H9 (cell line): ENCODE measurements at regions not wholly inside any gene's neighbourhood (a gene's known extent, or its start where the extent isn't known, plus 50 kb on each side); places are given as distances from the start of the nearest gene placed in this dataset.

ENCODE experiments used
- DNase-seq: peaks from one replicate; pipeline ENCODE4 v3.0.0-alpha.2; 2017
- H2AFZ ChIP-seq: one replicate; pipeline ENCODE4 v1.6.1; 2013; ENCODE audit warnings: mild to moderate bottlenecking, low read length, control low read depth, moderate library complexity
- H2AK5ac ChIP-seq: 2 replicates; pipeline ENCODE4 v1.6.1; 2013; ENCODE audit warnings: low read length, control low read depth, mixed read lengths; ENCODE audit not compliant: insufficient read length
- H2BK120ac ChIP-seq: one replicate; pipeline ENCODE4 v1.6.1; 2013; ENCODE audit warnings: low read depth, mild to moderate bottlenecking, low read length, control low read depth, inconsistent platforms; ENCODE audit not compliant: poor library complexity, severe bottlenecking
- H2BK12ac ChIP-seq: 2 replicates; pipeline ENCODE4 v1.6.1; 2013; ENCODE audit warnings: low read length, control low read depth, mixed read lengths, low read depth; ENCODE audit not compliant: insufficient read length
- H2BK15ac ChIP-seq: 2 replicates; pipeline ENCODE4 v1.6.1; 2013; ENCODE audit warnings: low read depth, low read length, control low read depth
- H2BK20ac ChIP-seq: one replicate; pipeline ENCODE4 v1.6.1; 2013; ENCODE audit warnings: low read depth, mild to moderate bottlenecking, low read length, control low read depth, inconsistent platforms; ENCODE audit not compliant: poor library complexity, severe bottlenecking
- H2BK5ac ChIP-seq: 2 replicates; pipeline ENCODE4 v1.6.1; 2013; ENCODE audit warnings: low read length, control low read depth, mixed read lengths; ENCODE audit not compliant: insufficient read length
- H3K14ac ChIP-seq: 2 replicates; pipeline ENCODE4 v1.6.1; 2013; ENCODE audit warnings: low read length, control low read depth; ENCODE audit not compliant: insufficient read depth
- H3K18ac ChIP-seq: 2 replicates; pipeline ENCODE4 v1.6.1; 2013; ENCODE audit warnings: low read depth, mild to moderate bottlenecking, mixed read lengths, low read length, control low read depth; ENCODE audit not compliant: insufficient read length
- H3K23ac ChIP-seq: 2 replicates; pipeline ENCODE4 v1.6.1; 2013; ENCODE audit warnings: low read length, control low read depth, mixed read lengths, low read depth; ENCODE audit not compliant: insufficient read length
- H3K23me2 ChIP-seq: 2 replicates; pipeline ENCODE4 v1.6.1; 2013; ENCODE audit warnings: low read depth, mild to moderate bottlenecking, mixed read lengths, low read length, control low read depth; ENCODE audit not compliant: insufficient read length, poor library complexity, severe bottlenecking
- H3K27ac ChIP-seq: 2 replicates; pipeline ENCODE4 v1.5.1; 2013; ENCODE audit warnings: low read length, control low read depth, mixed read lengths, low read depth; ENCODE audit not compliant: insufficient read length
- H3K27me3 ChIP-seq: 2 replicates; pipeline ENCODE4 v1.6.1; 2013; ENCODE audit warnings: low read length, control low read depth, inconsistent platforms; ENCODE audit not compliant: insufficient read depth
- H3K4ac ChIP-seq: 2 replicates; pipeline ENCODE4 v1.6.1; 2013; ENCODE audit warnings: low read depth, mild to moderate bottlenecking, control low read depth, inconsistent platforms, low read length, moderate library complexity
- H3K4me1 ChIP-seq: 2 replicates; pipeline ENCODE4 v1.6.1; 2013; ENCODE audit warnings: low read length, control low read depth, inconsistent platforms; ENCODE audit not compliant: insufficient read depth
- H3K4me2 ChIP-seq: 2 replicates; pipeline ENCODE4 v1.6.1; 2013; ENCODE audit warnings: low read length, control low read depth, mixed read lengths; ENCODE audit not compliant: insufficient read length, insufficient read depth
- H3K56ac ChIP-seq: 2 replicates; pipeline ENCODE4 v1.6.1; 2013; ENCODE audit warnings: low read depth, mild to moderate bottlenecking, mixed read lengths, low read length, control low read depth; ENCODE audit not compliant: insufficient read length
- H3K79me1 ChIP-seq: 2 replicates; pipeline ENCODE4 v1.6.1; 2013; ENCODE audit warnings: low read depth, mild to moderate bottlenecking, moderate library complexity, low read length, control low read depth, inconsistent platforms; ENCODE audit not compliant: insufficient read depth, poor library complexity, severe bottlenecking
- H3K79me2 ChIP-seq: 2 replicates; pipeline ENCODE4 v1.6.1; 2013; ENCODE audit warnings: low read length, control low read depth, inconsistent platforms; ENCODE audit not compliant: insufficient read depth
- H3K9ac ChIP-seq: 2 replicates; pipeline ENCODE4 v1.6.1; 2013; ENCODE audit warnings: low read length, control low read depth, mixed read lengths; ENCODE audit not compliant: insufficient read length; ENCODE audit errors: extremely low read depth
- H3K9me3 ChIP-seq: one replicate; pipeline ENCODE4 v1.6.1; 2013; ENCODE audit warnings: low read depth, low read length, inconsistent platforms; ENCODE audit not compliant: control insufficient read depth
- H3T11ph ChIP-seq: one replicate; pipeline ENCODE4 v1.6.1; 2013; ENCODE audit warnings: mild to moderate bottlenecking, low read length, control low read depth, inconsistent platforms
- H4K20me1 ChIP-seq: one replicate; pipeline ENCODE4 v1.6.1; 2013; ENCODE audit not compliant: control insufficient read depth, insufficient read length, insufficient read depth
- H4K5ac ChIP-seq: 2 replicates; pipeline ENCODE4 v1.6.1; 2013; ENCODE audit warnings: low read depth, mild to moderate bottlenecking, mixed read lengths, low read length, control low read depth; ENCODE audit not compliant: insufficient read length
- H4K8ac ChIP-seq: replicated peaks from 2 replicates; pipeline ENCODE4 v1.6.1; 2013; ENCODE audit warnings: low read length, control low read depth, mixed read lengths, low read depth; ENCODE audit not compliant: insufficient read length
- H4K91ac ChIP-seq: 2 replicates; pipeline ENCODE4 v1.6.1; 2013; ENCODE audit warnings: low read depth, mild to moderate bottlenecking, moderate library complexity, mixed read lengths, low read length, control low read depth; ENCODE audit not compliant: insufficient read length
- H3K27ac Mint-ChIP-seq, 3 experiments: 2 replicates in 2 of 3; 3 replicates in 1 of 3; pipeline ENCODE4 v1.8.0; 2020 to 2021; ENCODE audit warnings: mixed read lengths in 3 of 3, mild to moderate bottlenecking in 1 of 3, moderate library complexity in 1 of 3
- H3K27me3 Mint-ChIP-seq: 2 replicates; pipeline ENCODE4 v1.8.0; 2021; ENCODE audit warnings: low read depth, mild to moderate bottlenecking, moderate library complexity, mixed read lengths
- H3K36me3 Mint-ChIP-seq, 3 experiments: 2 replicates in 2 of 3; 3 replicates in 1 of 3; pipeline ENCODE4 v1.8.0; 2020 to 2021; ENCODE audit warnings: low read depth in 3 of 3, mixed read lengths in 3 of 3; ENCODE audit not compliant: insufficient read depth in 1 of 3
- H3K4me1 Mint-ChIP-seq, 2 experiments: 2 replicates each; pipeline ENCODE4 v1.8.0; 2020; ENCODE audit warnings: mixed read lengths in 2 of 2
- H3K4me3 Mint-ChIP-seq, 2 experiments: 2 replicates in 1 of 2; 3 replicates in 1 of 2; pipeline ENCODE4 v1.8.0; 2020 to 2021; ENCODE audit warnings: mild to moderate bottlenecking in 2 of 2, mixed read lengths in 2 of 2, moderate library complexity in 1 of 2
- H3K9me3 Mint-ChIP-seq, 2 experiments: 2 replicates in 1 of 2; 3 replicates in 1 of 2; pipeline ENCODE4 v1.8.0; 2020; ENCODE audit warnings: mild to moderate bottlenecking in 2 of 2, mixed read lengths in 2 of 2, moderate library complexity in 1 of 2
- CTCF ChIP-seq: fragments of 200-600 bp; sonication (generic); conservative IDR thresholded peaks from 3 replicates; pipeline ENCODE4 v1.8.0; 2021; ENCODE audit warnings: antibody characterized with exemption, mild to moderate bottlenecking

GRCh38 chr4:170256807-170257206 lies 167.1 kb upstream of the AADAT start:
- Histone ChIP-seq H3K23ac (no peak overlapping the region), H3K4ac (no peak overlapping the region)
- H3K27ac Mint-ChIP-seq: no peak overlapping the region

More at GRCh38 chr4:170256807-170257206, 167.1 kb upstream of the AADAT start:
- no peak for DNase-seq
- TF ChIP-seq CTCF: no peak
- Histone ChIP-seq H2BK120ac (no peak overlapping the region), H3K9ac (no peak overlapping the region), H3K4me1 (no peaks in the 10 kb centered on the region; the same call in 1 of the 2 replicates), H3K9me3 (no peaks in the 10 kb centered on the region), H3K79me1 (no peaks in the 10 kb centered on the region), H3K23me2 (no peaks in the 10 kb centered on the region), H3K18ac (no peak overlapping the region), H3K79me2 (no peaks in the 10 kb centered on the region), H2BK20ac (no peak overlapping the region), H3K14ac (no peak overlapping the region), H3T11ph (no peak overlapping the region), H3K56ac (no peak overlapping the region), H2BK5ac (no peak overlapping the region), H2BK15ac (no peak overlapping the region), H4K5ac (no peak overlapping the region), H2AK5ac (no peak overlapping the region), H4K91ac (no peak overlapping the region), H3K27ac (no peak overlapping the region), H2AFZ (no peak overlapping the region), H4K20me1 (no peaks in the 10 kb centered on the region), H2BK12ac (no peak overlapping the region), H3K4me2 (no peak overlapping the region), H3K27me3 (no peaks in the 10 kb centered on the region), H4K8ac (no peak overlapping the region)
- H3K9me3 Mint-ChIP-seq: no peaks in the 10 kb centered on the region; a peak in 1 of 5 replicates
- H3K27me3 Mint-ChIP-seq: no peaks in the 10 kb centered on the region
- no peaks in the 10 kb centered on the region for H3K36me3 Mint-ChIP-seq
- no peak overlapping the region for H3K4me3 Mint-ChIP-seq
- H3K4me1 Mint-ChIP-seq: peaks cover 7 to 15% of the 10 kb centered on the region in 2 experiments
